IMR-90 (cell line): ENCODE measurements at regions not wholly inside any gene's neighbourhood (a gene's known extent, or its start where the extent isn't known, plus 50 kb on each side); places are given as distances from the start of the nearest gene placed in this dataset.

Experiments used
- ATAC-seq: fragments of 200-7000 bp; cut with Tn5 transposase; 2 replicates; pipeline ENCODE4 v1.9.1; 2020; ENCODE audit warnings: low read depth, mild to moderate bottlenecking, moderate library complexity
- BruUV-seq: library from RNA; stranded (reverse); fragments of 400-500 nt; replicated peaks from 2 replicates; lab custom pipeline; 2021; lab: Mats Ljungman, UMichigan
- CTCF ChIA-PET: fragments of 300-600 bp; formaldehyde crosslinking; extraction: SDS; loops from one replicate; lab custom pipeline; 2021; ENCODE audit warnings: antibody characterized with exemption; lab: Yijun Ruan, JAX
- POLR2A ChIA-PET: fragments of 300-600 bp; sonication (Branson Sonifier 250); formaldehyde crosslinking; loops from one replicate; lab custom pipeline; 2022; ENCODE audit warnings: antibody characterized with exemption; ENCODE audit not compliant: unreplicated experiment; lab: Charles Lee
- DNase-seq: peaks from one replicate; pipeline ENCODE4 v3.0.0; 2013
- H2AFZ ChIP-seq: replicated peaks from 2 replicates; pipeline ENCODE3; 2013; ENCODE audit warnings: low read length, mild to moderate bottlenecking; ENCODE audit not compliant: poor library complexity
- H2AK5ac ChIP-seq: 2 replicates; pipeline ENCODE4 v1.6.1; 2013; ENCODE audit warnings: low read depth, low read length, inconsistent platforms
- H2AK9ac ChIP-seq: replicated peaks from 2 replicates; pipeline ENCODE3; 2013; ENCODE audit warnings: mild to moderate bottlenecking, low read depth, low read length, moderate library complexity; ENCODE audit not compliant: poor library complexity
- H2BK120ac ChIP-seq: 2 replicates; pipeline ENCODE4 v1.6.1; 2013; ENCODE audit warnings: low read depth, low read length, inconsistent platforms
- H2BK15ac ChIP-seq: 3 replicates; pipeline ENCODE4 v1.6.1; 2013; ENCODE audit warnings: low read depth, low read length, inconsistent platforms
- H2BK20ac ChIP-seq: 2 replicates; pipeline ENCODE4 v1.6.1; 2013; ENCODE audit warnings: low read depth, mild to moderate bottlenecking, inconsistent platforms, low read length, moderate library complexity
- H2BK5ac ChIP-seq: 2 replicates; pipeline ENCODE4 v1.6.1; 2013; ENCODE audit warnings: mild to moderate bottlenecking, low read depth, low read length, inconsistent platforms; ENCODE audit not compliant: poor library complexity, severe bottlenecking
- H3K14ac ChIP-seq: replicated peaks from 2 replicates; pipeline ENCODE4 v1.6.1; 2013; ENCODE audit warnings: low read depth, low read length, inconsistent platforms
- H3K18ac ChIP-seq: 2 replicates; pipeline ENCODE4 v1.6.1; 2013; ENCODE audit warnings: low read depth, low read length, control low read depth
- H3K23ac ChIP-seq: 2 replicates; pipeline ENCODE4 v1.6.1; 2013; ENCODE audit warnings: low read depth, low read length, inconsistent platforms
- H3K27ac ChIP-seq: 2 replicates; pipeline ENCODE4 v1.5.1; 2013; ENCODE audit warnings: mild to moderate bottlenecking, control low read depth, low read length; ENCODE audit not compliant: insufficient read depth
- H3K27me3 ChIP-seq: 2 replicates; pipeline ENCODE4 v1.6.1; 2013; ENCODE audit warnings: low read length; ENCODE audit not compliant: control insufficient read depth, insufficient read depth
- H3K36me3 ChIP-seq: 2 replicates; pipeline ENCODE4 v1.6.1; 2013; ENCODE audit warnings: low read length, mixed read lengths; ENCODE audit not compliant: control insufficient read depth, insufficient read depth
- H3K4ac ChIP-seq: 2 replicates; pipeline ENCODE4 v1.6.1; 2013; ENCODE audit warnings: low read depth, low read length, inconsistent platforms
- H3K4me1 ChIP-seq: 2 replicates; pipeline ENCODE4 v1.6.1; 2013; ENCODE audit warnings: low read length, mixed read lengths; ENCODE audit not compliant: control insufficient read depth, insufficient read depth
- H3K4me2 ChIP-seq: 2 replicates; pipeline ENCODE4 v1.6.1; 2013; ENCODE audit warnings: low read depth, mild to moderate bottlenecking, control low read depth, low read length, moderate library complexity
- H3K4me3 ChIP-seq: 2 replicates; pipeline ENCODE4 v1.5.1; 2013; ENCODE audit warnings: low read depth, mild to moderate bottlenecking, control low read depth, low read length, moderate library complexity; ENCODE audit not compliant: insufficient read depth
- H3K56ac ChIP-seq: 2 replicates; pipeline ENCODE4 v1.6.1; 2013; ENCODE audit warnings: low read length, inconsistent platforms; ENCODE audit not compliant: insufficient read depth; ENCODE audit errors: extremely low read depth
- H3K79me1 ChIP-seq, 2 experiments: 2 replicates each; pipeline ENCODE4 v1.6.1; 2013; ENCODE audit warnings: low read length in 2 of 2, inconsistent platforms in 1 of 2, low read depth in 1 of 2
- H3K9ac ChIP-seq: 2 replicates; pipeline ENCODE4 v1.6.1; 2013; ENCODE audit warnings: low read depth, low read length, control low read depth
- H3K9me1 ChIP-seq: 2 replicates; pipeline ENCODE4 v1.6.1; 2013; ENCODE audit warnings: low read length, inconsistent platforms; ENCODE audit not compliant: insufficient read depth
- H3K9me3 ChIP-seq: 2 replicates; pipeline ENCODE4 v1.6.1; 2013; ENCODE audit warnings: low read length; ENCODE audit not compliant: control insufficient read depth, insufficient read depth
- H4K20me1 ChIP-seq: 2 replicates; pipeline ENCODE4 v1.6.1; 2013; ENCODE audit warnings: low read length, inconsistent platforms; ENCODE audit not compliant: insufficient read depth
- H4K5ac ChIP-seq: 2 replicates; pipeline ENCODE4 v1.6.1; 2013; ENCODE audit warnings: mild to moderate bottlenecking, low read depth, low read length, control low read depth
- H4K8ac ChIP-seq, 2 experiments: 2 replicates each; pipeline ENCODE4 v1.6.1; 2013; ENCODE audit warnings: low read depth in 2 of 2, low read length in 2 of 2, control low read depth in 1 of 2, inconsistent platforms in 1 of 2
- H4K91ac ChIP-seq: 2 replicates; pipeline ENCODE4 v1.6.1; 2013; ENCODE audit warnings: low read depth, low read length, inconsistent platforms; ENCODE audit not compliant: insufficient read depth
- SMC3 ChIP-seq: fragments of 150-350 bp; IDR thresholded peaks from 2 replicates; pipeline ENCODE4 v1.6.1; 2016; ENCODE audit warnings: low read depth, mild to moderate bottlenecking, antibody characterized with exemption, low read length, moderate library complexity
- WGBS, 2 experiments: methylation state at CpG; one replicate each; pipeline versions ENCODE4 v1.1.5 to v1.1.7; 2013; ENCODE audit warnings: missing lambda C conversion rate in 2 of 2; ENCODE audit not compliant: insufficient read length in 1 of 2; ENCODE audit errors: extremely low coverage in 2 of 2; 5-methylcytosine and 5-hydroxymethylcytosine counted together
- dilution Hi-C: fragments of 300-500 bp; cut with HindIII; formaldehyde crosslinking; loops from one replicate; pipeline ENCODE4 v1.14.3; 2018; ENCODE audit warnings: low sequenced_read_pairs; ENCODE audit not compliant: unreplicated experiment
- in situ Hi-C: fragments of 300-500 bp; cut with MboI; formaldehyde crosslinking; loops from 3 replicates; pipeline ENCODE4 v1.14.3; 2019; ENCODE audit warnings: low sequenced_read_pairs, inconsistent platforms, mixed read lengths
- intact Hi-C: fragments of 100-400 bp; cut with micrococcal nuclease; formaldehyde crosslinking; loops from 2 replicates; pipeline ENCODE4 v1.10.0; 2022
- TF ChIP-seq, protein P1 (sequence below): fragments of 150-350 bp; IDR thresholded peaks from 2 replicates; pipeline ENCODE4 v1.6.1; 2016; ENCODE audit warnings: low read depth, mild to moderate bottlenecking, low read length, moderate library complexity, borderline replicate concordance

DNA sequence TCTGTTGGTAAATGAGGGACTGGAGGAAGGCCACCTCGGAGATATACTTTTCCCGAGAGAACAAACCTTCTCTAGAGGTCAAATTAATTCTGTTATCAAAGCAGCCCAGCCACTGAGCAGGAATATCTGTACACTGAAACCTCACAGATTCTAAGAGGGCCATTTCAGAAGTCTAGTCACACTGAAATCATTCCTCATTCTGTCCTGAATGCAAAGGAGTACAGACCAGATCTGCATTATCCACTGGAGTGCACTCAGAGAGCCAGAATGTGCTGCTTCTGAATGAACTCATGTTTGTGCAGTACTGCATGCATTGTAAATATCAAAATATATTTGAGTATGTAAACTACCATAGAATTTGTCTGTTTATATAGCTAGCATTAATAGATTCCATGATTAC lies 278.3 kb upstream of the FSTL5 start:
- no peak overlapping the region for H2BK120ac ChIP-seq
- H3K14ac ChIP-seq: no peak overlapping the region
- no TSS peak for BruUV-seq
- TF ChIP-seq SMC3: no peak
- TF ChIP-seq, protein P1, sequence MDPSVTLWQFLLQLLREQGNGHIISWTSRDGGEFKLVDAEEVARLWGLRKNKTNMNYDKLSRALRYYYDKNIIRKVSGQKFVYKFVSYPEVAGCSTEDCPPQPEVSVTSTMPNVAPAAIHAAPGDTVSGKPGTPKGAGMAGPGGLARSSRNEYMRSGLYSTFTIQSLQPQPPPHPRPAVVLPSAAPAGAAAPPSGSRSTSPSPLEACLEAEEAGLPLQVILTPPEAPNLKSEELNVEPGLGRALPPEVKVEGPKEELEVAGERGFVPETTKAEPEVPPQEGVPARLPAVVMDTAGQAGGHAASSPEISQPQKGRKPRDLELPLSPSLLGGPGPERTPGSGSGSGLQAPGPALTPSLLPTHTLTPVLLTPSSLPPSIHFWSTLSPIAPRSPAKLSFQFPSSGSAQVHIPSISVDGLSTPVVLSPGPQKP: no peak
- DNase-seq (no peak), ATAC-seq (no peak)
- H4K20me1 ChIP-seq: no peaks in the 10 kb centered on the region
- intact Hi-C loops: no loop called here
- ChIA-PET POLR2A (no interaction called here), CTCF (no interaction called here)
- WGBS, 2 experiments: no CpG with 5 or more reads among the region's 2 CpGs
- H2AK5ac ChIP-seq: no peak overlapping the region
- no peak overlapping the region for H3K27ac ChIP-seq
- H4K91ac ChIP-seq: no peak overlapping the region
- H3K4me3 ChIP-seq: no peak overlapping the region
- H2BK15ac ChIP-seq: no peak overlapping the region
- H3K4me1 ChIP-seq: no peaks in the 10 kb centered on the region
- H2AFZ ChIP-seq: no peak overlapping the region
- no peak overlapping the region for H4K8ac ChIP-seq
- no peaks in the 10 kb centered on the region for H3K27me3 ChIP-seq
- no peaks in the 10 kb centered on the region for H3K9me3 ChIP-seq
- H3K56ac ChIP-seq: no peak overlapping the region
- no peaks in the 10 kb centered on the region for H3K79me1 ChIP-seq
- in situ Hi-C loops: no loop called here
- H3K9me1 ChIP-seq: no peaks in the 10 kb centered on the region
- no peak overlapping the region for H3K9ac ChIP-seq
- H3K4ac ChIP-seq: no peak overlapping the region
- H3K36me3 ChIP-seq: no peaks in the 10 kb centered on the region
- H3K23ac ChIP-seq: no peak overlapping the region
- H2AK9ac ChIP-seq: no peak overlapping the region
- H4K5ac ChIP-seq: no peak overlapping the region
- no peak overlapping the region for H2BK20ac ChIP-seq
- H3K4me2 ChIP-seq: no peak overlapping the region
- no peak overlapping the region for H3K18ac ChIP-seq
- no peak overlapping the region for H2BK5ac ChIP-seq
- dilution Hi-C loops: no loop called here
